ENCODE measurements at regions not wholly inside any gene's neighbourhood (a gene's known extent, or its start where the extent isn't known, plus 50 kb on each side); places are given as distances from the start of the nearest gene placed in this dataset.

DNA sequence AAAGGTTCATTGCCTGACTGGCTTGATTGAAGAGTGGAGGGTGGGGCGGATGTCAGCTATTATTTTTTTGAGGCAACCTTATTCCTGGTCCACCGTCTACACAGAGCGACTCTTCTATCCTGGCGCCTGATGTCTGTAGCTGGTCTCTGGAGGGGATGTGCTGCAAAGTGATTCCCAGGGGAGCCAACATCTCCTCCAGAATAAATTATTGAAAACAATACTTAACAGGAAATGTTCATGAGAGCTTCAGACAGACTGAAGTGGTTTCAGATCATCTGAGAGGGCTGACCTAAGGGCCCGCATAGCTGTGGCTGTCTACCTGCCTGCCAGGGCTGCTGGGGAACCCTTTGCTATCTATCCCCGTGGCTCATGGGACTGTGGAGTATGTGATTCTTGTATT lies 66.7 kb downstream of the TEX35 start:
- TF ChIP-seq CTCF (IDR thresholded peaks at IDR 0.05; ENCODE audit: insufficient read depth, low read depth, low read length) (no peak), EZH2 (IDR thresholded peaks at IDR 0.05; ENCODE audit: insufficient read depth, low read length) (no peak)
